Prostate gland (tissue), 2 donors: ENCODE measurements at regions not wholly inside any gene's neighbourhood (a gene's known extent, or its start where the extent isn't known, plus 50 kb on each side); places are given as distances from the start of the nearest gene placed in this dataset.

Experiments used
- DNase-seq: peaks from one replicate; pipeline ENCODE4 v3.0.0-alpha.2; 2019; ENCODE audit warnings: low spot score
- H3K27ac ChIP-seq, 2 donors: fragments of 200-600 bp; sonication (generic); 2 replicates each; pipeline ENCODE4 v1.5.1; 2017 to 2019
- H3K27me3 ChIP-seq: fragments of 200-600 bp; sonication (generic); replicated peaks from 2 replicates; pipeline ENCODE4 v1.5.1; 2019; ENCODE audit not compliant: insufficient read depth
- H3K36me3 ChIP-seq, 2 donors: fragments of 200-600 bp; sonication (generic); 1 replicate in 1 of 2; 2 replicates in 1 of 2; pipeline versions ENCODE4 v1.5.1 to v1.8.1; 2017 to 2019
- H3K4me1 ChIP-seq: fragments of 200-600 bp; sonication (generic); replicated peaks from 2 replicates; pipeline ENCODE4 v1.5.1; 2019
- H3K4me3 ChIP-seq, 2 donors: fragments of 200-600 bp; sonication (generic); 2 replicates each; pipeline ENCODE4 v1.5.1; 2017 to 2019
- H3K9me3 ChIP-seq: fragments of 200-600 bp; sonication (generic); 2 replicates; pipeline ENCODE4 v1.5.1; 2017
- CTCF ChIP-seq, 4 experiments: fragments of 200-600 bp in 2 of 4; fragments of 450-650 bp in 2 of 4; sonication (generic) in 2 of 4; IDR thresholded peaks; 1 replicate in 3 of 4; 2 replicates in 1 of 4; pipeline ENCODE4 v1.5.1; 2016 to 2019; ENCODE audit warnings: antibody characterized with exemption in 4 of 4, mild to moderate bottlenecking in 2 of 4, moderate library complexity in 2 of 4
- POLR2A ChIP-seq: fragments of 450-650 bp; IDR thresholded peaks from one replicate; pipeline ENCODE4 v1.6.1; 2016; ENCODE audit warnings: antibody characterized with exemption, mild to moderate bottlenecking
- POLR2AphosphoS5 ChIP-seq: sonication (generic); formaldehyde crosslinking; IDR thresholded peaks from one replicate; pipeline ENCODE4 v1.6.1; 2017; ENCODE audit warnings: antibody characterized with exemption
- WGBS: methylation state at CpG from one replicate; pipeline ENCODE4 v1.1.5; 2018; 5-methylcytosine and 5-hydroxymethylcytosine counted together
- intact Hi-C: fragments of 100-400 bp; cut with DNase I; formaldehyde crosslinking; loops from one replicate; pipeline ENCODE4 v1.14.2; 2022

GRCh38 chr6:26194329-26194701 lies 107.1 kb downstream of the HFE start:
- no peaks in the 10 kb centered on the region for H3K9me3 ChIP-seq
- no peak overlapping the region for H3K4me3 ChIP-seq
- H3K27me3 ChIP-seq = no peaks in the 10 kb centered on the region
- WGBS = 64% methylated on average over 3 of the region's 3 CpGs
- TF ChIP-seq POLR2AphosphoS5 = no peak
- no peak for TF ChIP-seq CTCF (IDR thresholded peaks at IDR 0.05)
- no peak for TF ChIP-seq POLR2A
- H3K27ac ChIP-seq = peak overlapping the region; percentile 87 to 91
- no peaks in the 10 kb centered on the region for H3K36me3 ChIP-seq
- intact Hi-C loops = no loop called here
- peaks cover 3% of the 10 kb centered on the region for H3K4me1 ChIP-seq
- no peak for DNase-seq

GRCh38 chr6:26194816-26195375 lies 107.7 kb downstream of the HFE start:
- Histone ChIP-seq H3K27me3 (no peaks in the 10 kb centered on the region), H3K27ac (peak overlapping the region; percentile 87 to 91), H3K4me3 (peak overlapping the region; percentile 56 to 68), H3K9me3 (no peaks in the 10 kb centered on the region), H3K36me3 (no peaks in the 10 kb centered on the region), H3K4me1 (peaks cover 3% of the 10 kb centered on the region)
- WGBS = 4% methylated on average over 8 of the region's 8 CpGs
- no peak for DNase-seq
- TF ChIP-seq CTCF (IDR thresholded peaks at IDR 0.05) = no peak
- TF ChIP-seq POLR2A = no peak
- no peak for TF ChIP-seq POLR2AphosphoS5
- intact Hi-C loops = loop anchor here (5.0 kb wide), 1 partner anchor 168 kb away; a partner anchor contains a TSS

- TF ChIP-seq CTCF (IDR thresholded peaks at IDR 0.05) (no peak), POLR2A (peak; percentile 58), POLR2AphosphoS5 (peak; percentile 93)
- Histone ChIP-seq H3K4me3 (peak overlapping the region; percentile 56 to 68), H3K27ac (peak overlapping the region; percentile 87 to 91), H3K27me3 (no peaks in the 10 kb centered on the region), H3K4me1 (peaks cover 3% of the 10 kb centered on the region), H3K36me3 (no peaks in the 10 kb centered on the region), H3K9me3 (no peaks in the 10 kb centered on the region)
- DNase-seq = peak; percentile 95
- WGBS = 9% methylated on average over 23 of the region's 23 CpGs
- intact Hi-C loops = loop anchor here (5.0 kb wide), 1 partner anchor 168 kb away; a partner anchor contains a TSS
Observed at GRCh38 chr6:26195376-26195923, 108.2 kb downstream of the HFE start.

GRCh38 chr6:26195924-26196845 lies 109.0 kb downstream of the HFE start:
- Histone ChIP-seq H3K4me3 (peak overlapping the region; percentile 56 to 68), H3K27ac (peak overlapping the region; percentile 87 to 91), H3K36me3 (no peaks in the 10 kb centered on the region), H3K9me3 (no peaks in the 10 kb centered on the region), H3K4me1 (peaks cover 3% of the 10 kb centered on the region), H3K27me3 (no peaks in the 10 kb centered on the region)
- intact Hi-C loops = loop anchor here (5.0 kb wide), 1 partner anchor 169 kb away; a partner anchor contains a TSS
- no peak for DNase-seq
- WGBS = 34% methylated on average over 28 of the region's 28 CpGs
- TF ChIP-seq POLR2A (no peak), POLR2AphosphoS5 (no peak), CTCF (IDR thresholded peaks at IDR 0.05) (no peak)
